ENCODE measurements at regions not wholly inside any gene's neighbourhood (a gene's known extent, or its start where the extent isn't known, plus 50 kb on each side); places are given as distances from the start of the nearest gene placed in this dataset.
A peak's percentile ranks its signal among the peaks of the same experiment; 100 is the strongest.

DNA sequence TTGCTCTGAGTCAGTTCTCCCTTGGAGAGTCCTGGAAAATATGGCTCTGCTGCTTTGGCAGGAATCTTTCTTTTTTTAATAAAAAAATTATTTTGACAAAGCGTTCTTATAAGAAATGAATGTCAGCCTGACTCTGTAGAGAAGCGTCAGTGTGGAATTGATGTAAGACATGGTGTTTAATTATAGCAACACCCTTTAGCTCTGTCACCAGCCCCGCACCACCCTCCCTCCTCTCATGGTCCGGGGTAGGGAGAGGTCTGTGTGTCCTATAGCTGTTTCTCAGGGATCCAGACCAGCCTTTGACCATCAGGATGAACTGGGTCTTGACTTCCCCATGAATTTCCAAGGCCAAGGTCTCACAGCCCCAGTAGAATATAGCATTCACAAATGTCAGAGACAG is 120.6 kb downstream of the CHST1 start:
- TF ChIP-seq, protein P1, sequence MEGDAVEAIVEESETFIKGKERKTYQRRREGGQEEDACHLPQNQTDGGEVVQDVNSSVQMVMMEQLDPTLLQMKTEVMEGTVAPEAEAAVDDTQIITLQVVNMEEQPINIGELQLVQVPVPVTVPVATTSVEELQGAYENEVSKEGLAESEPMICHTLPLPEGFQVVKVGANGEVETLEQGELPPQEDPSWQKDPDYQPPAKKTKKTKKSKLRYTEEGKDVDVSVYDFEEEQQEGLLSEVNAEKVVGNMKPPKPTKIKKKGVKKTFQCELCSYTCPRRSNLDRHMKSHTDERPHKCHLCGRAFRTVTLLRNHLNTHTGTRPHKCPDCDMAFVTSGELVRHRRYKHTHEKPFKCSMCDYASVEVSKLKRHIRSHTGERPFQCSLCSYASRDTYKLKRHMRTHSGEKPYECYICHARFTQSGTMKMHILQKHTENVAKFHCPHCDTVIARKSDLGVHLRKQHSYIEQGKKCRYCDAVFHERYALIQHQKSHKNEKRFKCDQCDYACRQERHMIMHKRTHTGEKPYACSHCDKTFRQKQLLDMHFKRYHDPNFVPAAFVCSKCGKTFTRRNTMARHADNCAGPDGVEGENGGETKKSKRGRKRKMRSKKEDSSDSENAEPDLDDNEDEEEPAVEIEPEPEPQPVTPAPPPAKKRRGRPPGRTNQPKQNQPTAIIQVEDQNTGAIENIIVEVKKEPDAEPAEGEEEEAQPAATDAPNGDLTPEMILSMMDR (conservative IDR thresholded peaks at IDR 0.05; ENCODE audit: low read depth, low read length): no peak
- no peak overlapping the region for H3K4me3 ChIP-seq (ENCODE audit: low read depth, low read length)
- DNase-seq (ENCODE audit: low read depth): no peak

DNA sequence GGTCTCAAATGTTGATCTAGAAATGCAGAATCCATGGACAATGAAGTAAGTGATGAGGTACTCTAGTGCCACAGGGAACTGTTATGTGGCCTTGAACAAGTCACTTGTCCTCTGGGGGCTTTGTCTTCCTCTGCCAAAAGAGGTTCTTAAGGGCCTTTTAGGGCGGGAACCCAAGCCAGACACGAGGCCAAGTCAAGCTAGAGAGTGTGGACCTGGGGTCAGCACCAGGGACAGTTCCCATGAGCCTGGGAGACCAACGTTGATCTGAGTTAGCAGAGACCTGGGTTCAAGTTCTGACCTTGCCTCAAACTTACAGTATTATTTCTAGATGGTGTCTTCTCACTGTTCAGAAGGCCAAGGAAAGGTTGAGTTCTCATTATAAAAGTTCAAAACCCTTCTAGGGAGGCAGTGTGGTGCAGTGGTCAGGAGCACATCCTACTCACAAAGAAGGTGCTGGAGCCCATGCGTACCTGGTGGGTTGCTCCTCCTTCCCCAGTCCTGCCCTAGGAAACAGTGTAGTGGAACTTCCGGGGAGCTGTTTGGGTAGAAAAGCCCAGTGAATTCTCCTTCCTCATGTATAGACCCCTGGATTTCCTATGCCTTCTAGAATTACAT is 121.5 kb downstream of the CHST1 start:
- TF ChIP-seq, protein P1 (conservative IDR thresholded peaks at IDR 0.05; ENCODE audit: low read depth, low read length): no peak

DNA sequence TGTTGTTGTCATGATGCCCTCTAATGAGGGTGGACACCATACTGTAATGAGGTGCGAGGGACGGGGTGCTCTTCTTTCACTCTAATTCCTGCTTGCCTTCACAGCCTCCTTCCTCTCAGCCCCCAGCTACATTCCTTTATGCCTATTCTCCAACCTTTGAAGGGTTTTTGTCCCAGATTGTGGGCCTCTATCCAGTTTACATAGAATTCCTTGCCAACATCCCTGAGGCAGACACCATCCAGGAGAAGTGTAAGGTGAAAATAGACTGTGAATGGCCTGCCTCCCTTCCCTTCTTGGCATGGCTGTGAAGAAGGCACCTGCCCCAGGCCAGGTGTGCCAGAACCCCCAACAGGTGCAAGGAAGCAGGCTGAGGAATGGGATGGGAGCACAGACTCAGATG is 122.3 kb downstream of the CHST1 start:
- no peak for DNase-seq (ENCODE audit: low read depth)
- H3K4me3 ChIP-seq (ENCODE audit: low read depth, low read length): no peak overlapping the region
- TF ChIP-seq, protein P1 (conservative IDR thresholded peaks at IDR 0.05; ENCODE audit: low read depth, low read length): no peak

More for the DNA sequence above, 121.5 kb downstream of the CHST1 start:
- peak; percentile 24 for DNase-seq (ENCODE audit: low read depth)
- H3K4me3 ChIP-seq (ENCODE audit: low read depth, low read length): no peak overlapping the region

DNA sequence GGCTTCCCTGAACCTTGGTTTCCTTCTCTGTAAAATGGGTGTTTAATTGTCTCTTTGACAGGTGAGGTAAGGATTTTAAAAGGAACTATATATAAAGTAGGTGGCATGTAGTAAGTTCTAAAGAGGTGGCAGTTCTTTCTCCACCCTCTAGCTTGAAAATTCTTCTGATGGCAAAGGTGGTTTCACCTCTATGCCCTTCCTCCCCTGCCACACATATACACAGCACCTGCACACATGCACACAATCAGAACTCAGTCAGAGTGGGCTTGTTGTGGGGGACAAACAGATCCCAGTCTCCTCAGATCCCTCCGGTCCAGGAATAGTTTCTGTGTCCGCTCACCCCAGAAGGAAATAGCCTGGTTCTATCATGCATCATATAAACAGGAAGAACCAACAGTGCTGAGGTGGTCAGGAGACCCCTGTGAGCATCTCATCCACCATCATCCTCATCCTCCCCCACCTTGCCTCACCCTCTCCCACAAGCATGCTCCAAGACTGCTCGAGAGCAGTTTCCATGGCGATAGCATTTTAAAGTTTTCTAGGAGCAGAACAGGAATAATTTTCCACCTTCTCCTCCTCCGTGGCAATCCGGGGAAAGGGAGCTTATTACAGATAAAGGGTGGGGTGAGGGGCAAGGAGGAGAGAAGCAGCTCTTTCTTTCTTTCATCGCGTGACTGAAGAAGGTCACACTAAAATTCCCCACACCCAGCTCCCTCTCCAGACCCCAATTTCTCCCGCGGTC is 123.6 kb downstream of the CHST1 start:
- no peak for DNase-seq (ENCODE audit: low read depth)
- H3K4me3 ChIP-seq (ENCODE audit: low read depth, low read length): no peak overlapping the region
- TF ChIP-seq, protein P1 (conservative IDR thresholded peaks at IDR 0.05; ENCODE audit: low read depth, low read length): no peak

DNA sequence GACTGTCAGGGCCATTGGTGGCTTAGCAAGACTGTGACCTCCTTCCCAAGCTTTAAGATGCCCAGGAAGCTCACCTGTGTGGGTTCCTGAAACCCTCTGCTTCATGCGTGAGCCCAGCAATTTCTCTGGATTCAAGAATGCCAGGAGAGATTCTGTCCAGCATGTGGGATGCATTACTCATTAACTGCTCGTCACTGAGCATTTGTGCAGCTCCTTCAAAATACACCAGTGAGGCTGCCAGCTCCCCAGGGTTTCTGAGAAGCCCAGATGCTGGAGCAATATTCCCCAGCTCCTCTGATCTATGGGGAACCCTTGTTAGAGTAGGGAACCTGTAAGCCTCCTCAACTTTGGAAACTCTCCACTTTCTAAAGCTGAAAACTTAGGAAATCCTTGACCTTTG is 126.5 kb downstream of the CHST1 start:
- no peak overlapping the region for H3K4me3 ChIP-seq (ENCODE audit: low read depth, low read length)
- DNase-seq (ENCODE audit: low read depth): no peak
- TF ChIP-seq, protein P1 (conservative IDR thresholded peaks at IDR 0.05; ENCODE audit: low read depth, low read length): no peak

DNA sequence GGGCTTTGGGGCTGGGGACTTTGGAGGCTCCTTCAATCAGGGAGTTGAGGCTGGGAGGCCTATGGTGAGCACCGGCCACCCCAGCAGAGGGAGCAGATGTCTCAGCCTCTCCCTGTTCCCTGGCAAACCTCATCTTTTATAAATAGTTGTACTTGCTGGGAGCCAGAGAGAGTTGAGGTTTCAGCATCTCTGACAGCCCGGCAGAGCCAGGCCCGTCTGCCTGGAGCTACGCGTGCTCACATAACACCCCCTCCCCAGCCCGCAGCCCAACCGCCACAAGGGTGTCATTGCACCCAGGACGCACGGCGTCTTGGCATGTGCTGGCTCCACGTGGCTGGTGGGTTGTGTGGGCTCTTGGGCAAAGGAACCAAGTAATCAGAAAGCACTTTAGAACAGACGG is 127.1 kb downstream of the CHST1 start:
- TF ChIP-seq, protein P1 (conservative IDR thresholded peaks at IDR 0.05; ENCODE audit: low read depth, low read length): no peak
- H3K4me3 ChIP-seq (ENCODE audit: low read depth, low read length): no peak overlapping the region
- DNase-seq (ENCODE audit: low read depth): no peak

DNA sequence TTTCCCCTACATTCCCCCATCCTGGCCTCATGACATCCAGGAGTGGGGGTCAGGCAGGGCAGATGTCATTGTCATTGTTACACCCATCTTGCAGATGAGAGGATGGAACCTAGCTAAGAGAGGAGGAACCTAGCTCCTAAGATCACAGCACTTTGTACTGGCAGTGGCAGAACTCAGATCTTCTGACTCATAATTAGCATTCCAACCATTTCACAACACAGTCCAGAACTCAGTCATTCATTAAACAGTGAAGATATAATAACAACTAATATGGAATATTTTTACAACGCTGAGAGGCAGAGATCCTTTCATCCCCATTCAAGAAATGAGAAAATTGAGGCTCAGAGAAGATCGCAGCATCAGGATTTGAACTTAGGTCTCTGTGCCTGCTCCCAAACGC is 127.8 kb downstream of the CHST1 start:
- peak; percentile 23 for DNase-seq (ENCODE audit: low read depth)
- TF ChIP-seq, protein P1 (conservative IDR thresholded peaks at IDR 0.05; ENCODE audit: low read depth, low read length): no peak

More for the DNA sequence above, 127.8 kb downstream of the CHST1 start:
- H3K4me3 ChIP-seq (ENCODE audit: low read depth, low read length): no peak overlapping the region
